Calu3 (cell line): ENCODE measurements at regions not wholly inside any gene's neighbourhood (a gene's known extent, or its start where the extent isn't known, plus 50 kb on each side); places are given as distances from the start of the nearest gene placed in this dataset.
"Not testable (repeated sequence)": the region's sequence is repeated elsewhere in the genome, so short reads cannot be mapped to it uniquely, and the experiment has no call there.

Source experiments
- BruUV-seq: library from RNA; stranded (reverse); fragments of 400-500 nt; replicated peaks from 2 replicates; lab custom pipeline; 2021; lab: Mats Ljungman, UMichigan
- CTCF ChIA-PET: fragments of 300-600 bp; sonication (Branson Sonifier 250); formaldehyde crosslinking; loops from one replicate; lab custom pipeline; 2022; ENCODE audit warnings: antibody characterized with exemption; lab: Charles Lee
- DNase-seq: peaks from one replicate; pipeline ENCODE4 v3.0.0; 2022
- H3K27ac Mint-ChIP-seq: one replicate; pipeline ENCODE4 v1.8.0; 2022; ENCODE audit warnings: mixed read lengths; ENCODE audit not compliant: unreplicated experiment
- H3K27me3 Mint-ChIP-seq: one replicate; pipeline ENCODE4 v1.8.0; 2022; ENCODE audit warnings: mixed read lengths; ENCODE audit not compliant: unreplicated experiment
- H3K36me3 Mint-ChIP-seq: one replicate; pipeline ENCODE4 v1.8.0; 2022; ENCODE audit warnings: mild to moderate bottlenecking, moderate library complexity, mixed read lengths; ENCODE audit not compliant: insufficient read depth, unreplicated experiment
- H3K4me1 Mint-ChIP-seq: one replicate; pipeline ENCODE4 v1.8.0; 2022; ENCODE audit warnings: mild to moderate bottlenecking, low read depth, mixed read lengths; ENCODE audit not compliant: unreplicated experiment
- H3K4me3 Mint-ChIP-seq: one replicate; pipeline ENCODE4 v1.8.0; 2022; ENCODE audit warnings: mild to moderate bottlenecking, low read depth, moderate library complexity, mixed read lengths; ENCODE audit not compliant: unreplicated experiment
- H3K9me3 Mint-ChIP-seq: one replicate; pipeline ENCODE4 v1.8.0; 2022; ENCODE audit warnings: low read depth, mixed read lengths; ENCODE audit not compliant: unreplicated experiment
- intact Hi-C: fragments of 100-400 bp; cut with micrococcal nuclease; formaldehyde crosslinking; loops from one replicate; pipeline ENCODE4 v1.10.0; 2022; ENCODE audit not compliant: unreplicated experiment
- TF ChIP-seq, protein P1 (sequence below): fragments of 200-600 bp; IDR thresholded peaks from one replicate; pipeline ENCODE4 v1.8.0; 2022; ENCODE audit warnings: antibody characterized with exemption; ENCODE audit not compliant: unreplicated experiment

DNA sequence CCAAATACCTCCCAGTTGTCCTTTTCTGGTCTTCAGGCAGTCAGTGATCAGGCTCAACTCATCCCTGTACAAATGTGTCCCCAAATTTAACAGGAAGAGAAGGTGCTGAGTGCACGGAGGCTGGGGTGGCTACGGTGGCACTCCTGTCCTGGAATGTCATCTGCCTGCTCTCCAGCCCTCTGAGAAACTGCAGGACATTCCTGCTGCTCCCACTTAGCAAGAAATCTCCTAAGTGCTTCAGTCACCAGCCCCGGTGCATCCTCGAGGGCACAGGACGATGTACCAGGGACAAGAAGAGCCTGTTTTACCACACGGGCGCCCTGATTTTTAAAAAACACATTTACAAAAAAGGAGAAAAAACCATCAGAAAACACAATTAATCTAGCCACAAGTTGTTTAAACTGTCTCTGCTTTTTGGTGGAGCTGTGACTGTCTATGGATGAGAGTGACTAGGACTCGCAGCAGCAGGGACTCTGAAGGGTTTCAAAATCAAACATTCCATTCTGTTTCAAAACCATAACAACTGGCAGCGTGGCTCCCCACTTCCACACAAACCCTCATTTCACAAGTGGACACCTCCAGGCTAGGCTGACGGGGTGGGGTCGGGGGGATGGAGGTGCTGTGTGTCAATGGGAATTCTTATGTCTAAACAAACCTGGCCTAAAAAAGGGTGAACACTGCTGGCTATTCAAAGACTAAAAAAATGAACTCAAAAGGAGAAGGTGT is 65.3 kb upstream of the CNEP1R1 start:
- Mint-ChIP-seq H3K9me3 (no peaks in the 10 kb centered on the region), H3K4me3 (no peak overlapping the region), H3K27ac (no peak overlapping the region), H3K27me3 (peaks cover 79% of the 10 kb centered on the region), H3K36me3 (no peaks in the 10 kb centered on the region), H3K4me1 (no peaks in the 10 kb centered on the region)
- BruUV-seq = no TSS peak
- intact Hi-C loops = no loop called here
- no peak for DNase-seq
- TF ChIP-seq, protein P1, sequence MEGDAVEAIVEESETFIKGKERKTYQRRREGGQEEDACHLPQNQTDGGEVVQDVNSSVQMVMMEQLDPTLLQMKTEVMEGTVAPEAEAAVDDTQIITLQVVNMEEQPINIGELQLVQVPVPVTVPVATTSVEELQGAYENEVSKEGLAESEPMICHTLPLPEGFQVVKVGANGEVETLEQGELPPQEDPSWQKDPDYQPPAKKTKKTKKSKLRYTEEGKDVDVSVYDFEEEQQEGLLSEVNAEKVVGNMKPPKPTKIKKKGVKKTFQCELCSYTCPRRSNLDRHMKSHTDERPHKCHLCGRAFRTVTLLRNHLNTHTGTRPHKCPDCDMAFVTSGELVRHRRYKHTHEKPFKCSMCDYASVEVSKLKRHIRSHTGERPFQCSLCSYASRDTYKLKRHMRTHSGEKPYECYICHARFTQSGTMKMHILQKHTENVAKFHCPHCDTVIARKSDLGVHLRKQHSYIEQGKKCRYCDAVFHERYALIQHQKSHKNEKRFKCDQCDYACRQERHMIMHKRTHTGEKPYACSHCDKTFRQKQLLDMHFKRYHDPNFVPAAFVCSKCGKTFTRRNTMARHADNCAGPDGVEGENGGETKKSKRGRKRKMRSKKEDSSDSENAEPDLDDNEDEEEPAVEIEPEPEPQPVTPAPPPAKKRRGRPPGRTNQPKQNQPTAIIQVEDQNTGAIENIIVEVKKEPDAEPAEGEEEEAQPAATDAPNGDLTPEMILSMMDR = no peak
- CTCF ChIA-PET = interaction anchor here (0.9 kb wide), 1 partner anchor 39 kb away, joined by 5 read pairs; no protein-coding TSS in a partner anchor

DNA sequence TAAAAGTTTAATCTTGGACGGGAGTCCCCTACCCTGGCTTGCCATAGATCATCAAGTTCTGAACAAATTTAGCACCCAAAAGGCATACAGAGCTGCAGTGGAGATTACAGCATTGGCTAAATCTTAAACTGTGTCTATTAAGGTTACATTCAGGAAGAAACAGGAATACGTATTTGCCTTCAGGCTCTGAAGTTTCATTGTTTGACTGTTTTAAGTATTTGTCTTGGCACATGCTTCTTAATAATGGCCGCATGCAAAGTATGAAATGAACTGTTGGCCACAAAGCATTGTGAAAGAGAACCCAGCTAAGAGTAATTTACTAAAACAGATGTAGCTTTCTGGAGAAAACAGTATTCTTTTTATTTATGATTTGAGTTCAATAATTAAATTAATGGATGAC is 63.9 kb upstream of the CNEP1R1 start:
- DNase-seq = no peak
- H3K4me3 Mint-ChIP-seq = no peak overlapping the region
- no peak overlapping the region for H3K27ac Mint-ChIP-seq
- no TSS peak for BruUV-seq
- CTCF ChIA-PET = interaction anchor here (0.5 kb wide), 1 partner anchor 149 kb away, joined by 4 read pairs; no protein-coding TSS in a partner anchor
- H3K36me3 Mint-ChIP-seq = no peaks in the 10 kb centered on the region
- intact Hi-C loops = no loop called here
- TF ChIP-seq, protein P1 = no peak
- H3K9me3 Mint-ChIP-seq = no peaks in the 10 kb centered on the region
- peaks cover 81% of the 10 kb centered on the region for H3K27me3 Mint-ChIP-seq
- no peaks in the 10 kb centered on the region for H3K4me1 Mint-ChIP-seq

DNA sequence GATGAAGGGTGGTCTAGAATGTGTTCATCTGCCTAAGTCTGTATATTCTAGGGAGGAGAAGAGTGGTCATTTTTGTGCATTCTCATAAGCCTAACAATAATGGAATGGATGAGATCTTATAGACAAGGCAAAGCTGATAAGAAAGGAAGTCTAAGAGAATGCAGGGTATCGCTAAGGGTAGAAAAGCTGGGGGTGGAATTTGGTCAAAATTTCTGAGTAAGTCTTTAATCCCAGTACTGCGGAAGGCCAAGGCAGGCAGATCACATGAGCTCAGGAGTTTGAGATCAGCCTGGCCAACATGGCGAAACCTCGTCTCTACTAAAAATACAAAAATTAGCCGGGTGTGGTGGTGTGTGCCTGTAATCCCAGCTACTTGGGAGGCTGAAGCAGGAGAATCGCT is 62.5 kb upstream of the CNEP1R1 start:
- H3K27ac Mint-ChIP-seq, H3K4me1 Mint-ChIP-seq, DNase-seq, H3K9me3 Mint-ChIP-seq, BruUV-seq, H3K4me3 Mint-ChIP-seq, CTCF ChIA-PET, intact Hi-C loops, H3K36me3 Mint-ChIP-seq: not testable (repeated sequence)
- H3K27me3 Mint-ChIP-seq = peaks cover 77% of the 10 kb centered on the region

DNA sequence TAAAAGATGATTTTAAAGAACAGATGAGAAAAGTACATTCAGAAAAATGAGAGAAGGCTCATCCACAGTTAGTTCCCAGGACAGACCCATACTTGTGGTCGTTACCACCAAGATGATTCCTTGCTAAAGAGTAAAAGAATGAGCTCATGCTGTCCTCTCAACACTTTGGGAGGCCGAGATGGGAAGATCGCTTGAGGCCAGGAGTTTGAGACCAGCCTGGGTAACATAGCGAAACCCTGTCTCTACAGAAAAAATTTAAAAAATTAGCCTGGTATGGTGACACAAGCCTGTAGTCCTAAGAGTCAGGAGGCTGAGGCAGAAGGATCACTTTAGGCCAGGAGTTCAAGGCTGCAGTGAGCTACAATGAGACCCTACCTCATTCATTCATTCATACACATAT is 60.7 kb upstream of the CNEP1R1 start:
- intact Hi-C loops = no loop called here
- no peak overlapping the region for H3K27ac Mint-ChIP-seq
- no TSS peak for BruUV-seq

More for the DNA sequence above, 60.7 kb upstream of the CNEP1R1 start:
- Mint-ChIP-seq H3K36me3 (no peaks in the 10 kb centered on the region), H3K27me3 (peaks cover 84% of the 10 kb centered on the region), H3K9me3 (no peaks in the 10 kb centered on the region), H3K4me3 (no peak overlapping the region), H3K4me1 (no peaks in the 10 kb centered on the region)
- DNase-seq = no peak
- CTCF ChIA-PET = no interaction called here
- TF ChIP-seq, protein P1 = no peak
